Tibial nerve (tissue), 4 donors: ENCODE measurements at regions not wholly inside any gene's neighbourhood (a gene's known extent, or its start where the extent isn't known, plus 50 kb on each side); places are given as distances from the start of the nearest gene placed in this dataset.

Source experiments
- DNase-seq, 2 donors: peaks; one replicate each; pipeline ENCODE4 v3.0.0-alpha.2; 2019; ENCODE audit warnings: low spot score in 2 of 2
- H3K27ac ChIP-seq, 4 donors: fragments of 200-600 bp; sonication (generic) in 3 of 4; one replicate each; pipeline ENCODE4 v1.5.1; 2017 to 2019; ENCODE audit warnings: mild to moderate bottlenecking in 1 of 4
- H3K27me3 ChIP-seq, 2 donors: fragments of 200-600 bp; sonication (generic) in 1 of 2; one replicate each; pipeline versions ENCODE4 v1.5.1 to v1.6.0; 2017 to 2019
- H3K36me3 ChIP-seq, 3 donors: fragments of 200-600 bp; sonication (generic); one replicate each; pipeline ENCODE4 v1.5.1; 2018 to 2019
- H3K4me1 ChIP-seq, 4 donors: fragments of 200-600 bp; sonication (generic) in 3 of 4; one replicate each; pipeline ENCODE4 v1.5.1; 2017 to 2019
- H3K4me3 ChIP-seq, 4 donors: fragments of 200-600 bp; sonication (generic) in 3 of 4; one replicate each; pipeline ENCODE4 v1.5.1; 2017 to 2019; ENCODE audit warnings: mild to moderate bottlenecking in 1 of 4, moderate library complexity in 1 of 4
- H3K9me3 ChIP-seq, 4 donors: fragments of 200-600 bp; sonication (generic) in 3 of 4; one replicate each; pipeline ENCODE4 v1.5.1; 2017 to 2019
- EP300 ChIP-seq, 2 donors: sonication (generic); formaldehyde crosslinking; IDR thresholded peaks; one replicate each; pipeline ENCODE4 v1.6.1; 2017; ENCODE audit warnings: antibody characterized with exemption in 2 of 2, mild to moderate bottlenecking in 1 of 2
- POLR2A ChIP-seq, 2 donors: fragments of 450-650 bp; IDR thresholded peaks; one replicate each; pipeline ENCODE4 v1.6.1; 2017; ENCODE audit warnings: antibody characterized with exemption in 2 of 2, mild to moderate bottlenecking in 2 of 2, moderate library complexity in 2 of 2
- WGBS, 2 donors: methylation state at CpG; one replicate each; pipeline ENCODE4 v1.1.5; 2018; 5-methylcytosine and 5-hydroxymethylcytosine counted together
- TF ChIP-seq, protein P1 (sequence below), 5 experiments: fragments of 200-600 bp in 3 of 5; fragments of 450-650 bp in 2 of 5; sonication (generic) in 3 of 5; IDR thresholded peaks; one replicate each; pipeline ENCODE4 v1.5.1; 2016 to 2019; ENCODE audit warnings: antibody characterized with exemption in 5 of 5, mild to moderate bottlenecking in 3 of 5, moderate library complexity in 2 of 5

DNA sequence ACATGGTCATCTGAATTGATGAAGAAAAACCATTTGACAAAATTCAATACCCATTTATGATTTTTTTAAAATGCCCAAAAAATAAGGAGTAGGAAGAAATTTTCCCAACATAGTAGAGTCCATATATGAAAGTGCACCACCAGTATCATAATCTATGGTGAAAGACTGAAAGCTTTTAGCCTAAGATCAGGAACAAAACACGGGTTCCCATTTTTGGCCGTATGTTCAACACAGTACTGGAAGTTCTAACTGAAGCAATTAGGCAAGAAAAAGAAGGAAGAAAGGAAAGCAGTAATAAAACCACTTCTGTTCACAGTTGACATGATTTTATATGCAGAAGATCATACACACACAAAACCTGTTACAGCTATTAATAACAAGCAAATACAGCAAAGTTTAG lies 227.8 kb upstream of the RAB4A start:
- Histone ChIP-seq H3K4me3 (no peak overlapping the region), H3K27ac (no peak overlapping the region), H3K36me3 (no peaks in the 10 kb centered on the region), H3K9me3 (no peaks in the 10 kb centered on the region), H3K27me3 (no peaks in the 10 kb centered on the region), H3K4me1 (no peaks in the 10 kb centered on the region)
- TF ChIP-seq, protein P1, sequence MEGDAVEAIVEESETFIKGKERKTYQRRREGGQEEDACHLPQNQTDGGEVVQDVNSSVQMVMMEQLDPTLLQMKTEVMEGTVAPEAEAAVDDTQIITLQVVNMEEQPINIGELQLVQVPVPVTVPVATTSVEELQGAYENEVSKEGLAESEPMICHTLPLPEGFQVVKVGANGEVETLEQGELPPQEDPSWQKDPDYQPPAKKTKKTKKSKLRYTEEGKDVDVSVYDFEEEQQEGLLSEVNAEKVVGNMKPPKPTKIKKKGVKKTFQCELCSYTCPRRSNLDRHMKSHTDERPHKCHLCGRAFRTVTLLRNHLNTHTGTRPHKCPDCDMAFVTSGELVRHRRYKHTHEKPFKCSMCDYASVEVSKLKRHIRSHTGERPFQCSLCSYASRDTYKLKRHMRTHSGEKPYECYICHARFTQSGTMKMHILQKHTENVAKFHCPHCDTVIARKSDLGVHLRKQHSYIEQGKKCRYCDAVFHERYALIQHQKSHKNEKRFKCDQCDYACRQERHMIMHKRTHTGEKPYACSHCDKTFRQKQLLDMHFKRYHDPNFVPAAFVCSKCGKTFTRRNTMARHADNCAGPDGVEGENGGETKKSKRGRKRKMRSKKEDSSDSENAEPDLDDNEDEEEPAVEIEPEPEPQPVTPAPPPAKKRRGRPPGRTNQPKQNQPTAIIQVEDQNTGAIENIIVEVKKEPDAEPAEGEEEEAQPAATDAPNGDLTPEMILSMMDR (IDR thresholded peaks at IDR 0.05), result no peak
- no peak for TF ChIP-seq POLR2A (IDR thresholded peaks at IDR 0.05)
- TF ChIP-seq EP300 (IDR thresholded peaks at IDR 0.05), result no peak
- DNase-seq, result no peak
- WGBS, 2 donors, result 64 to 76% methylated on average over 2 of the region's 2 CpGs

DNA sequence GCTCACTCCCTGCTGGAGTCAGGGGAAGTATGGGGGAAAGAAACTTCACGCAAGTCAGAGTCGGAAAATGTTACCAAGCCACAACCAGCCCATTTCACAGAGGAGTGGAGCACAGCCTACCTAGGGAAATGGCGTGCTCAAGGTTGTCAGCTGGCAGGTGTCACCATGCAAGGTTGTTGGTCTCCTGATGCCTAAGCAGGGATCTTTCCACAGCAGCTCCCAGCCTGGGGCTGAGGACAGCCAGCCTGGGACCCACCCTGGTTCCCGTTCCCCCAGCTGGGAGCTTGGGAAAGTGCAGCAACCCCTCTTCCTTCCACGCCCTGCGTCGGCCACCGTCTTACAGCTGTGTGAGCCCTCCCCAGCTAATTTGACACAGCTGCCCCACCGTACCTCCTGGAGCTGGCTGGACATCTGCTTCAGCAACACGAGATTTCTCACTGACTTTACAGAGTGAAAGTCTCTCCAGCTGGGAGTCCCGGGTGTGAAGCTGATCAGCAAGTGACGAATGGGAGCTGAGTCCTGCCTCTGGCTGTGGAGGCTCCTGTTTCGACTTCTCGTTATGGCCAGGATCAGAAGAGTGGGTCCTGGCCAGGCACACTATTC lies 224.6 kb upstream of the RAB4A start:
- Histone ChIP-seq H3K27ac (no peak overlapping the region), H3K9me3 (peaks cover 0 to 4% (median 0%) of the 10 kb centered on the region in 4 donors), H3K27me3 (no peaks in the 10 kb centered on the region), H3K36me3 (no peaks in the 10 kb centered on the region), H3K4me1 (no peaks in the 10 kb centered on the region), H3K4me3 (no peak overlapping the region)
- no peak for DNase-seq
- TF ChIP-seq EP300 (IDR thresholded peaks at IDR 0.05), result no peak
- no peak for TF ChIP-seq POLR2A (IDR thresholded peaks at IDR 0.05)
- TF ChIP-seq, protein P1 (IDR thresholded peaks at IDR 0.05), result no peak
- 76 to 82% methylated on average over 14 of the region's 14 CpGs for WGBS, 2 donors

DNA sequence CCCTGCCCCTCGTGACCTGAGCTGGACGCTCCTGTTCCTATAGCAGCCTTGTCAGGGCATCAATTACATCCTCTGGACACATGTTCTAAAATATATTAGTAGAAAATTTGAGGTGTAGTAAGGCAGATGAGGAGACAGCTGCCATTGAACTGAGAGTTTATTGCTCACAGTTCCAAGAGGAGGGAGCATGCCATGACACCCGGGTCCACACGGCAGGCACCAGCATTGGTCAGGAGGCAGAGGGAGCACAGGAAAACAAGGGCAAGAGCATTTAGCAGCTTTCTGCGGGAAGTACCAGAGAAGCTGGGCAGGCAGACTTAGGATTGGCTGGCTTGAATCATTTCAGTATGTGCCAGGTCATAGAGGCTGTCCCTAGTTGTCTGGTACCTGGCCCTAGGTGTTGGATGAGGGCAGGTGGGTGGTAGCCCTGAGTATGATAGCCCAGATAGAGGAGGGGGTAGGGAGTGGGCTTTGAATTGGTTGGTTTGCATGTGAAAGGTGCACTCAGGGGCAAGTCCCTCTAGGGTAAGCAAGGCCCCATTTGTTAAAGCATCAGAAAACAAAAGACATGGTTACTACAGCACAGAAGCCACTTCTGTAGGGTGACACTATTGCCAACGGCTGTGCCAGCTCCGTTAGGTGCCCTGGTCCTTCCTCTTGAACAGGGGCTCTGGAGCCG lies 223.6 kb upstream of the RAB4A start:
- H3K27me3 ChIP-seq, result no peaks in the 10 kb centered on the region
- H3K27ac ChIP-seq, result no peak overlapping the region
- H3K36me3 ChIP-seq, result no peaks in the 10 kb centered on the region
- H3K9me3 ChIP-seq, result peaks cover 0 to 5% (median 0%) of the 10 kb centered on the region in 4 donors
- no peak for DNase-seq
- TF ChIP-seq, protein P1 (IDR thresholded peaks at IDR 0.05), result no peak
- TF ChIP-seq EP300 (IDR thresholded peaks at IDR 0.05) (no peak), POLR2A (IDR thresholded peaks at IDR 0.05) (no peak)
- WGBS, 2 donors, result 80 to 91% methylated on average over 8 of the region's 8 CpGs
- no peaks in the 10 kb centered on the region for H3K4me1 ChIP-seq
- no peak overlapping the region for H3K4me3 ChIP-seq

DNA sequence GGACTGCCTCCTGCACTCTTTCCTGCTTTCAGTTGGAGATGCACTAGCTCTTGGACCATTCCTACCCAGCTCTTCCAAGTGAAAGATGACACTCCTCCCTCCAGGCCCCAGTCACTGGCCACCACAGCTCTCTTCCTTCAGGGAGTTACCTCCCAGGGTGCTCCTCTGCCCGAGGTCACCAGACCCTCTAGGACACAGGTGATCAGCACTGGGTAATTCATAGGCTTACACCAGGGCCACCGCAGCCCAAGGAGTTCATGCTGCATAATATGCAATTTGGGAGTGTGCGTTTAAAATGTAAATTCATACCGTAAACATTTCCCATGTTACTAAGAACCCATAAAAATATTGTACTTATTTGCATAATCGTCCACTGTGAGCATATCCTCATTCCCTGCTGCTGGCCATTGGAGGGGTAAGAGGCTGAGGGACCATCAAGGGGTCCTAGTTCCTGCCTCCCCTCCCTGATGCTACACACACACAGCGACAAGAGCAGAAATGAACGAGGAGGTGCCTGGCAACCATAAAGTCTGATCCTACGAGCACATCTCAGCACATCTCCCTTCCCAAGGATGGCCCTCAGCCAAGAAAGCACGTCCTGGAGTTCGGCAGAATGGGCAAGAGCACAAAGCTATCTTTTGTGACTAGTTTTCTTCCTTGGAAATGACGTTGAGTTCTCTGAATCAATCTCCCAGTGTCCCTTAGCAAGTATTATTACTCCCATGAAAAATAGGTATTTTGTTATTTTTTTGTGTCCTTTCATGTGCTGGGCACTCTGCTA lies 222.9 kb upstream of the RAB4A start:
- Histone ChIP-seq H3K4me3 (no peak overlapping the region), H3K9me3 (peaks cover 0 to 5% (median 0%) of the 10 kb centered on the region in 4 donors), H3K36me3 (no peaks in the 10 kb centered on the region), H3K27ac (no peak overlapping the region), H3K4me1 (no peaks in the 10 kb centered on the region), H3K27me3 (no peaks in the 10 kb centered on the region)
- DNase-seq, result no peak
- WGBS, 2 donors, result 57 to 58% methylated on average over 11 of the region's 11 CpGs
- TF ChIP-seq POLR2A (IDR thresholded peaks at IDR 0.05) (no peak), EP300 (IDR thresholded peaks at IDR 0.05) (no peak)
- TF ChIP-seq, protein P1 (IDR thresholded peaks at IDR 0.05), result no peak

DNA sequence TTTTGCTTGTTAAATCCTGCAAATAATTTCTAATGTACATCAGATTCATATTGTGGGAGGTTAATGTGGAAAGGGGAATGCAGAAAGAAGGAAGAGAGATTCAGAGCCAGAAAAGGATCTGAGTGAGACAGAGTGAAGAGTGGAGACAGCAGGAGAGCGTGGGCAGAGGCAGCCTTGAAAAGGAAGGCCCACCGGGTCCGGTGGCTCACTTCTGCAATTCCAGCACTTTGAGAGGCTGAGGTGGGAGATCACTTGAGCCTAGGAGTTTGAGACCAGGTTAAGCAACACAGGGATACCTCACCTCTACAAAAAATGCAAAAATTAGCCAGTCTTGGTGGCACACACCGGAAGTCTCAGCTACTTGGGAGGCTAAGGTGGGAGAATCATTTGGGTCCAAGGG lies 222.0 kb upstream of the RAB4A start:
- DNase-seq, result no peak
- WGBS, 2 donors, result 81 to 88% methylated on average over 4 of the region's 4 CpGs
- Histone ChIP-seq H3K9me3 (peaks cover 0 to 5% (median 0%) of the 10 kb centered on the region in 4 donors), H3K4me1 (no peaks in the 10 kb centered on the region), H3K4me3 (no peak overlapping the region), H3K27me3 (no peaks in the 10 kb centered on the region), H3K27ac (no peak overlapping the region), H3K36me3 (no peaks in the 10 kb centered on the region)
- TF ChIP-seq EP300 (IDR thresholded peaks at IDR 0.05), result no peak
- TF ChIP-seq, protein P1 (IDR thresholded peaks at IDR 0.05), result no peak
- no peak for TF ChIP-seq POLR2A (IDR thresholded peaks at IDR 0.05)
